Astrocyte (in vitro differentiated cells and primary cell): ENCODE measurements at regions not wholly inside any gene's neighbourhood (a gene's known extent, or its start where the extent isn't known, plus 50 kb on each side); places are given as distances from the start of the nearest gene placed in this dataset.

Source experiments
- DNase-seq: peaks from one replicate; pipeline ENCODE4 v3.0.0-alpha.2; 2010; ENCODE audit warnings: low read depth
- FAIRE-seq: peaks from 2 replicates; lab custom pipeline; 2011; peaks lifted over from hg19 to GRCh38; lab: Jason Lieb, UNC
- H2AFZ ChIP-seq: 2 replicates; pipeline ENCODE4 v1.6.0; 2012; ENCODE audit warnings: low read depth, low read length, inconsistent platforms
- H3K27ac ChIP-seq: 2 replicates; pipeline ENCODE4 v1.5.1; 2011; ENCODE audit warnings: low read depth, low read length, inconsistent platforms
- H3K27me3 ChIP-seq: 2 replicates; pipeline ENCODE4 v1.6.0; 2011; ENCODE audit warnings: low read length, inconsistent platforms; ENCODE audit not compliant: insufficient read depth
- H3K36me3 ChIP-seq: 2 replicates; pipeline ENCODE4 v1.5.1; 2011; ENCODE audit warnings: low read length, inconsistent platforms; ENCODE audit not compliant: insufficient read depth
- H3K4me1 ChIP-seq: 2 replicates; pipeline ENCODE4 v1.5.1; 2011; ENCODE audit warnings: low read length, inconsistent platforms; ENCODE audit not compliant: insufficient read depth
- H3K4me2 ChIP-seq: 2 replicates; pipeline ENCODE4 v1.6.0; 2012; ENCODE audit warnings: low read length, inconsistent platforms
- H3K4me3 ChIP-seq: 2 replicates; pipeline ENCODE4 v1.5.1; 2011; ENCODE audit warnings: low read depth, mild to moderate bottlenecking, low read length, inconsistent platforms; ENCODE audit not compliant: insufficient read depth
- H3K79me2 ChIP-seq: 2 replicates; pipeline ENCODE4 v1.6.0; 2012; ENCODE audit warnings: mild to moderate bottlenecking, low read length, inconsistent platforms; ENCODE audit not compliant: insufficient read depth
- H3K9ac ChIP-seq: 2 replicates; pipeline ENCODE4 v1.6.0; 2012; ENCODE audit warnings: mild to moderate bottlenecking, low read length, inconsistent platforms
- H3K9me3 ChIP-seq: 2 replicates; pipeline ENCODE4 v1.5.1; 2012; ENCODE audit warnings: low read depth, mild to moderate bottlenecking, low read length, inconsistent platforms; ENCODE audit not compliant: insufficient read depth
- H4K20me1 ChIP-seq: 2 replicates; pipeline ENCODE4 v1.6.0; 2012; ENCODE audit warnings: low read length, inconsistent platforms; ENCODE audit not compliant: insufficient read depth
- H3K27ac Mint-ChIP-seq: one replicate; pipeline ENCODE4 v1.8.0; 2021; ENCODE audit warnings: mild to moderate bottlenecking, mixed read lengths; ENCODE audit not compliant: unreplicated experiment
- H3K27me3 Mint-ChIP-seq: one replicate; pipeline ENCODE4 v1.8.0; 2021; ENCODE audit warnings: low read depth, mixed read lengths; ENCODE audit not compliant: unreplicated experiment
- H3K36me3 Mint-ChIP-seq: one replicate; pipeline ENCODE4 v1.8.0; 2021; ENCODE audit warnings: low read depth, mixed read lengths; ENCODE audit not compliant: unreplicated experiment
- H3K4me1 Mint-ChIP-seq: one replicate; pipeline ENCODE4 v1.8.0; 2021; ENCODE audit warnings: low read depth, mixed read lengths; ENCODE audit not compliant: unreplicated experiment
- H3K4me3 Mint-ChIP-seq: one replicate; pipeline ENCODE4 v1.8.0; 2021; ENCODE audit warnings: mild to moderate bottlenecking, moderate library complexity, mixed read lengths; ENCODE audit not compliant: unreplicated experiment
- H3K9me3 Mint-ChIP-seq: one replicate; pipeline ENCODE4 v1.8.0; 2021; ENCODE audit warnings: mild to moderate bottlenecking, mixed read lengths; ENCODE audit not compliant: unreplicated experiment
- CTCF ChIP-seq: IDR thresholded peaks from 2 replicates; pipeline ENCODE4 v1.5.1; 2011; ENCODE audit warnings: low read depth, mild to moderate bottlenecking, inconsistent platforms, low read length, moderate library complexity; ENCODE audit not compliant: insufficient read depth
- EZH2 ChIP-seq: IDR thresholded peaks from 2 replicates; pipeline ENCODE4 v1.6.1; 2012; ENCODE audit warnings: mild to moderate bottlenecking, low read length, inconsistent platforms; ENCODE audit not compliant: insufficient read depth

DNA sequence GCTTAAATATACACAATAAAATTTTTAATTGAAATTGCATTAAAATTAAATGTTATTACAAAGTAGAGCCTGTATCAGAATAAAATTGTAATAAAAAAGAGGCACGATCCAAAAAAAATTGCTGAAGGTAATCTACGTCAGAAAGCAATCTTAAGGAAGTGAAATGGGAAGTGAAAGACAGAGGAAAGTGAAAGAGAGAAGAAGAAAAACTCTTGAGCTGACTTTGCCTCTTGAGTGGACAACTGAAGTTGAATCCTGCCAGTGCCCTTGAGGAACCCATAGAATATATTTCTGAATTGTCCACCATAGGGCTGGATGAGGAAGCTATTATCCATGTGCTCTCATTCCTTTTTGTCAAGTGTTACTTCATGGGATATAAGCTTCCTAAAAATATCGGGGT lies 285.1 kb upstream of the STAC start:
- no peaks in the 10 kb centered on the region for H3K79me2 ChIP-seq
- no peak for DNase-seq
- H3K36me3 Mint-ChIP-seq: no peaks in the 10 kb centered on the region
- H3K4me3 Mint-ChIP-seq: no peak overlapping the region
- no peak overlapping the region for H3K27ac ChIP-seq
- H3K27me3 ChIP-seq: no peaks in the 10 kb centered on the region
- H3K4me2 ChIP-seq: no peak overlapping the region
- TF ChIP-seq CTCF (no peak), EZH2 (no peak)
- H3K4me1 ChIP-seq: no peaks in the 10 kb centered on the region
- no peak overlapping the region for H3K27ac Mint-ChIP-seq
- no peak overlapping the region for H2AFZ ChIP-seq
- no peak for FAIRE-seq
- H3K36me3 ChIP-seq: no peaks in the 10 kb centered on the region
- H3K4me3 ChIP-seq: no peak overlapping the region
- no peaks in the 10 kb centered on the region for H3K27me3 Mint-ChIP-seq
- no peak overlapping the region for H3K9ac ChIP-seq
- no peaks in the 10 kb centered on the region for H3K9me3 ChIP-seq
- no peaks in the 10 kb centered on the region for H4K20me1 ChIP-seq
- no peaks in the 10 kb centered on the region for H3K4me1 Mint-ChIP-seq
- no peaks in the 10 kb centered on the region for H3K9me3 Mint-ChIP-seq

DNA sequence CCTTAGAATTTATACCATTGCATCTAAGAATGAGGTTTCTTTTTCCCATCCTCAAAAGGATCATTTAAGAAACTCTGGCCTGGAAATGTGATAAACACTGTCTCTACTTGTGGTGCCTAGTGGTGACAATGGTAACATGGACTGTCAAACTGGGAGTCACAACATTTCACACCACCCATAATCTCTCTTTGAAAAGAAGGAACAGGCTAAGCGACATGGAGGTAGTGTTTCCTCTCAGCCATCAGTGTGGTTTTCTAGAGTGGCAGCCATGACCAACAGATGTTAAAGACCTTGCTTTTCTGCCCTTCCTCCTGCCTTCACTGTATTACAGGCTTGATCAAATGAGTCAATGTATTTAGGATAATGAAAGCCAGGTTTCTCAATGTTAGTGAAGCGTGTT lies 283.1 kb upstream of the STAC start:
- Histone ChIP-seq H3K4me2 (no peak overlapping the region), H3K9ac (no peak overlapping the region), H3K4me1 (no peaks in the 10 kb centered on the region), H3K36me3 (no peaks in the 10 kb centered on the region), H3K4me3 (no peak overlapping the region), H3K27me3 (no peaks in the 10 kb centered on the region), H3K27ac (no peak overlapping the region), H2AFZ (no peak overlapping the region), H3K9me3 (no peaks in the 10 kb centered on the region), H4K20me1 (no peaks in the 10 kb centered on the region), H3K79me2 (no peaks in the 10 kb centered on the region)
- Mint-ChIP-seq H3K36me3 (no peaks in the 10 kb centered on the region), H3K27me3 (no peaks in the 10 kb centered on the region), H3K4me3 (no peak overlapping the region), H3K9me3 (no peaks in the 10 kb centered on the region), H3K27ac (no peak overlapping the region), H3K4me1 (no peaks in the 10 kb centered on the region)
- no peak for DNase-seq
- TF ChIP-seq EZH2 (no peak), CTCF (no peak)
- no peak for FAIRE-seq

DNA sequence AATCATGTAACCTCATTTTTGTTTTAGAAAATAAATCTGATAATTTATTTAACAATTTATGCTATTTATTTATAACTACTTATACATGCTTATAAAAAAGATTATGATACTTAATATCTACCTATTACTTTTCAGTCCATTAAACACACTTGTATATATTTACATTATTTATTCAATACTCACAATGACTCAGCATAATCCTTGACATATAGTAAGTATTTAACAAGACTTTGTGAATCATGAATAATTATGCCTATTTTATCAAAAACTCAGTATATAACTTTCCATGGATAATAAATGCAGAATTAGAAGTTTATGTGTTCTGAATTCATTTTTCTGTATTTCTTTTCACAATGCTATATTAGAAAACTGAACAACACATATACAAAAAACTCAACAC lies 266.0 kb upstream of the STAC start:
- H3K4me3 Mint-ChIP-seq: no peak overlapping the region
- Histone ChIP-seq H3K27me3 (no peaks in the 10 kb centered on the region), H3K27ac (no peak overlapping the region), H2AFZ (no peak overlapping the region), H3K79me2 (no peaks in the 10 kb centered on the region), H3K4me1 (no peaks in the 10 kb centered on the region), H3K4me3 (no peak overlapping the region), H3K9ac (no peak overlapping the region), H3K36me3 (no peaks in the 10 kb centered on the region), H4K20me1 (no peaks in the 10 kb centered on the region), H3K9me3 (no peaks in the 10 kb centered on the region), H3K4me2 (no peak overlapping the region)
- H3K9me3 Mint-ChIP-seq: no peaks in the 10 kb centered on the region
- no peak overlapping the region for H3K27ac Mint-ChIP-seq
- H3K4me1 Mint-ChIP-seq: no peaks in the 10 kb centered on the region
- TF ChIP-seq CTCF (no peak), EZH2 (no peak)
- no peaks in the 10 kb centered on the region for H3K27me3 Mint-ChIP-seq
- no peaks in the 10 kb centered on the region for H3K36me3 Mint-ChIP-seq
- FAIRE-seq (no peak), DNase-seq (no peak)
